Heart right ventricle (tissue), 16 donors: ENCODE measurements at regions not wholly inside any gene's neighbourhood (a gene's known extent, or its start where the extent isn't known, plus 50 kb on each side); places are given as distances from the start of the nearest gene placed in this dataset.

ENCODE experiments used
- ATAC-seq, 8 donors: fragments of 200-7000 bp; cut with Tn5 transposase; one replicate each; pipeline ENCODE4 v1.9.1; 2020; ENCODE audit warnings: mild to moderate bottlenecking in 8 of 8, moderate library complexity in 8 of 8, moderate number of reproducible peaks in 1 of 8
- DNase-seq, 2 donors: peaks; one replicate each; pipeline ENCODE4 v3.0.0-alpha.2; 2020
- H3K27ac ChIP-seq, 10 donors: fragments of 200-600 bp; sonication (generic) in 2 of 10; one replicate each; pipeline versions ENCODE4 v1.5.0 to v1.8.0; 2020 to 2022; ENCODE audit warnings: mild to moderate bottlenecking in 3 of 10
- H3K27me3 ChIP-seq, 7 donors: fragments of 200-600 bp; one replicate each; pipeline ENCODE4 v1.8.0; 2021 to 2022; ENCODE audit warnings: mild to moderate bottlenecking in 2 of 7
- H3K36me3 ChIP-seq, 9 donors: fragments of 200-600 bp; sonication (generic) in 1 of 9; one replicate each; pipeline versions ENCODE4 v1.5.0 to v1.8.0; 2020 to 2022; ENCODE audit warnings: mild to moderate bottlenecking in 2 of 9
- H3K4me1 ChIP-seq, 9 donors: fragments of 200-600 bp; sonication (generic) in 1 of 9; one replicate each; pipeline versions ENCODE4 v1.5.0 to v1.8.0; 2020 to 2022; ENCODE audit warnings: mild to moderate bottlenecking in 4 of 9
- H3K4me3 ChIP-seq, 10 donors: fragments of 200-600 bp; sonication (generic) in 2 of 10; one replicate each; pipeline versions ENCODE4 v1.5.0 to v1.8.0; 2020 to 2022; ENCODE audit warnings: mild to moderate bottlenecking in 7 of 10, moderate library complexity in 2 of 10
- H3K9me3 ChIP-seq, 11 donors: fragments of 200-600 bp in 10 of 11; sonication (generic) in 2 of 11; one replicate each; pipeline versions ENCODE4 v1.5.0 to v1.8.0; 2013 to 2022; ENCODE audit warnings: mild to moderate bottlenecking in 2 of 11, control low read depth in 1 of 11, moderate library complexity in 1 of 11
- WGBS, 2 donors: extraction: QIAGEN DNeasy Blood & Tissue Kit; methylation state at CpG; one replicate each; pipeline ENCODE4 v1.1.7; 2013; ENCODE audit warnings: inconsistent platforms in 1 of 2; 5-methylcytosine and 5-hydroxymethylcytosine counted together
- intact Hi-C, 10 donors: fragments of 100-400 bp; cut with DNase I; formaldehyde crosslinking; loops; one replicate each; pipeline versions ENCODE4 v1.11.1 to v1.14.2; 2022
- TF ChIP-seq, protein P1 (sequence below), 9 donors: fragments of 200-600 bp; sonication (generic) in 2 of 9; IDR thresholded peaks; one replicate each; pipeline versions ENCODE4 v1.5.0 to v1.8.0; 2021 to 2022; ENCODE audit warnings: antibody characterized with exemption in 9 of 9, mild to moderate bottlenecking in 5 of 9, moderate library complexity in 1 of 9
- donor health status: Arrhythmogenic right ventricular cardiomyopathy.
- donor health status: ischemic (EF 13 %, LVEDD 7.1; RV severe dilation, severe dysfunction).
- donor health status: healthy with polysubstance abuse.
- donor health status: DM: no; HTN: yes; CAD: no.
- donor health status: DM: no; HTN: no; CAD: no.
- donor health status: ischemic (EF 25% LVEDD 6.9; RV normal size, moderate dysfunction).
- donor health status: ischemic (EF 25% LVEDD 5.7; RV mildly dilated, moderate dysfunction).
- donor health status: healthy.
- donor health status: DM: yes; HTN: yes; CAD: no.
- donor health status: Ischemic cardiomyopathy.
- donor health status: ischemic (EF 35%, LVEDD 5.7; RV mildly dilated, moderate dysfunction).
- donor health status: nonischemic (EF 11% LVEDD 7.7; RV severe dilation, severe dysfunction).
- donor health status: DM: yes; HTN: yes; CAD: no.
- donor health status: PGD.
- donor health status: ischemic (EF 29% LVEDD 5.4; RV normal size, mild dysfunction).
- donor health status: nonischemic (EF 23%, LVEDD 6.1; RV moderate dilation, normal function).

DNA sequence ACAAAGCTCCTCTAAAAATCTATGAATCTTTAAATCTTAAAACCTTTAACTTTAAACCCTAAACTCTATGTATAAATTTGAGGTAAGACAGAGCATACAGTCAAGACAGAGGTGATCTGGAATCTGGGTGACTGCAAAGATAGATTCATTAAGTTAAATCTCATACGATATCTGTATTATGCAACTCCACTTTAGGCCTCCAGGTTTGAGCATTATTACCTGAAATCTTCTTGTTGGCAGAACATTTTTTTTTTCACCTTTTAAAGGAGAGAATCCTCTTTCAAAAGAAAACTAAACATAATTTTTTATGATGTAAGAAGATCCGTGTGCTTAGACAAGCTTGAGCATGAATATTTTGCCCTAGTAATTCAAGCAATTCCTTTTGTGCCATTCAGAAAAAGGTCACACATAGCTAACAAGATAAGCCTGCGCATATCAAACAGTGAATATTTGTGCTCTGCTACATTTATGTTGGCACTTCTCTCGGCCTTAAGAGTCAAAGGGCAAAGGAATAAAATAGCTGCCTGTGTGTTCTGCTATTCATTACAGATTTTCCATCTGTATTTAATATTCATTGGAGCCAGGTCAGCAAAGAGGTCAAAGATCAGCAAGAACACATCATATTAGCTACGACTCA, 163.3 kb downstream of the TMTC3 start:
- no peaks in the 10 kb centered on the region for H3K27me3 ChIP-seq
- H3K9me3 ChIP-seq: no peaks in the 10 kb centered on the region
- intact Hi-C loops: no loop called here
- ATAC-seq: peak in 1 of 8 donors; percentile 46
- H3K27ac ChIP-seq: no peak overlapping the region
- WGBS, 2 donors: 46 to 47% methylated on average over 5 of the region's 5 CpGs
- TF ChIP-seq, protein P1, sequence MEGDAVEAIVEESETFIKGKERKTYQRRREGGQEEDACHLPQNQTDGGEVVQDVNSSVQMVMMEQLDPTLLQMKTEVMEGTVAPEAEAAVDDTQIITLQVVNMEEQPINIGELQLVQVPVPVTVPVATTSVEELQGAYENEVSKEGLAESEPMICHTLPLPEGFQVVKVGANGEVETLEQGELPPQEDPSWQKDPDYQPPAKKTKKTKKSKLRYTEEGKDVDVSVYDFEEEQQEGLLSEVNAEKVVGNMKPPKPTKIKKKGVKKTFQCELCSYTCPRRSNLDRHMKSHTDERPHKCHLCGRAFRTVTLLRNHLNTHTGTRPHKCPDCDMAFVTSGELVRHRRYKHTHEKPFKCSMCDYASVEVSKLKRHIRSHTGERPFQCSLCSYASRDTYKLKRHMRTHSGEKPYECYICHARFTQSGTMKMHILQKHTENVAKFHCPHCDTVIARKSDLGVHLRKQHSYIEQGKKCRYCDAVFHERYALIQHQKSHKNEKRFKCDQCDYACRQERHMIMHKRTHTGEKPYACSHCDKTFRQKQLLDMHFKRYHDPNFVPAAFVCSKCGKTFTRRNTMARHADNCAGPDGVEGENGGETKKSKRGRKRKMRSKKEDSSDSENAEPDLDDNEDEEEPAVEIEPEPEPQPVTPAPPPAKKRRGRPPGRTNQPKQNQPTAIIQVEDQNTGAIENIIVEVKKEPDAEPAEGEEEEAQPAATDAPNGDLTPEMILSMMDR (IDR thresholded peaks at IDR 0.05): no peak
- H3K4me1 ChIP-seq: peaks cover 0 to 38% (median 10%) of the 10 kb centered on the region in 9 donors
- no peak overlapping the region for H3K4me3 ChIP-seq
- H3K36me3 ChIP-seq: no peaks in the 10 kb centered on the region
- no peak for DNase-seq

DNA sequence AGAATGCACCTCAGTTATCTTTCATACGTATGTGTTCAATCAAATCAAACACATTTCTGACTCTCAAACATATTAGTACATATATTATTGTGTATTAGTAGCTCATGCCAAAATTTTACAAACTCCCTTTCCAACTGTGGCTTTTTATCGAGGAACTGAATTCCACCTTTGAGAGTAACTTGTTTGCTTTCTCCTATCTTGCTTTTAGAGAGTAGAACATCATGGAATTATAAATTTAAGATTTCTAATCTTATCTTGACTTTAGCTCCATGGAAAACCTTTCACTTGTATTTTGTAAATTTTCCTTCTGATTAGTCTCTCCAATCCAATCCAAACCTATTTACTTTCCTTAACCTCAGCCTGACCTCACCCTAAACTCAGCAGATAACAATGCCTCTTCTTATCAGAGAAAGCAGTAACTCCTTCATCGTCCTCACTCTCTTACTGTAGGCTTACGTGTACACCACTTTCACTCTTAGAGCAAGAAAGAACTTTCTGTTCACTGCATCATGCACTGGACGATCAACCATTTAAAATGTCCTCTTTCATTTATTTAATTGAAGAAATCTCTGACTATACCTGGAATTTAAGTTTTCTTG, 164.5 kb downstream of the TMTC3 start:
- intact Hi-C loops: no loop called here
- ATAC-seq: no peak

DNA sequence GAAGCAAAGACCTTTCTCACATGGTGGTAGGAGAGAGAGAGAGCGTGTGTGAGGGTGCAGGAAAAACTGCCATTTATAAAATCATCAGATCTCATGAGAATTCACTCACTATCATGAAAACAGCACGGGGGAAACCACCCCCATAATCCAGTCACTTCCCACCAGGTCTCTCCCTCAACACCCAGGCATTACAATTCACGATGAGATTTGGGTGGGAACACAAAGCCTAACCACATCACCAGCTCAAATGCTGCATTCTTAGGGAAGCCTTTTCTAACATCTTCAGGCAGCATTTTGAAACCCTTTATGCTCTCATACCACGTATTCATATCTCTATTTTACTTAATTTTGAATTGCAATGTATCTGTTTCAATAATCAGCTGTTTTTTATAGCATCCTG, 165.9 kb downstream of the TMTC3 start:
- TF ChIP-seq, protein P1 (IDR thresholded peaks at IDR 0.05): no peak
- ATAC-seq (no peak), DNase-seq (no peak)
- intact Hi-C loops: no loop called here
- H3K4me3 ChIP-seq: no peak overlapping the region
- peaks cover 0 to 48% (median 10%) of the 10 kb centered on the region in 9 donors for H3K4me1 ChIP-seq
- no peaks in the 10 kb centered on the region for H3K36me3 ChIP-seq
- WGBS, 2 donors: 83 to 86% methylated on average over 4 of the region's 4 CpGs
- no peaks in the 10 kb centered on the region for H3K27me3 ChIP-seq
- no peak overlapping the region for H3K27ac ChIP-seq
- no peaks in the 10 kb centered on the region for H3K9me3 ChIP-seq

More for the DNA sequence above, 164.5 kb downstream of the TMTC3 start:
- Histone ChIP-seq H3K4me1 (peaks cover 0 to 48% (median 10%) of the 10 kb centered on the region in 9 donors), H3K9me3 (no peaks in the 10 kb centered on the region), H3K4me3 (no peak overlapping the region), H3K27ac (no peak overlapping the region), H3K27me3 (no peaks in the 10 kb centered on the region), H3K36me3 (no peaks in the 10 kb centered on the region)
- TF ChIP-seq, protein P1 (IDR thresholded peaks at IDR 0.05): no peak
- no peak for DNase-seq
- WGBS, 2 donors: 63 to 67% methylated on average over 5 of the region's 5 CpGs

GRCh38 chr12:88308825-88309224, 166.7 kb downstream of the TMTC3 start:
- no peaks in the 10 kb centered on the region for H3K27me3 ChIP-seq
- intact Hi-C loops: no loop called here
- no peaks in the 10 kb centered on the region for H3K9me3 ChIP-seq
- peak overlapping the region in 5 of 10 donors; percentile 13 to 70 (median 43) for H3K27ac ChIP-seq
- peaks cover 0 to 48% (median 10%) of the 10 kb centered on the region in 9 donors for H3K4me1 ChIP-seq
- no peak overlapping the region for H3K4me3 ChIP-seq
- DNase-seq: no peak
- no peaks in the 10 kb centered on the region for H3K36me3 ChIP-seq
- ATAC-seq: no peak
- TF ChIP-seq, protein P1 (IDR thresholded peaks at IDR 0.05): no peak
